NT2/D1 (cell line): ENCODE measurements at regions not wholly inside any gene's neighbourhood (a gene's known extent, or its start where the extent isn't known, plus 50 kb on each side); places are given as distances from the start of the nearest gene placed in this dataset.

Source experiments
- DNase-seq: peaks from one replicate; pipeline ENCODE4 v3.0.0-alpha.2; 2011; ENCODE audit warnings: low read depth, low spot score
- H3K27me3 ChIP-seq: 2 replicates; pipeline ENCODE4 v1.6.0; 2011; ENCODE audit warnings: mild to moderate bottlenecking; ENCODE audit not compliant: insufficient read length, insufficient read depth
- H3K36me3 ChIP-seq: 2 replicates; pipeline ENCODE4 v1.6.1; 2011; ENCODE audit warnings: mild to moderate bottlenecking, low read length, mixed read lengths; ENCODE audit not compliant: insufficient read depth, insufficient read length
- H3K4me1 ChIP-seq: 2 replicates; pipeline ENCODE4 v1.5.1; 2011; ENCODE audit not compliant: insufficient read depth, insufficient read length
- H3K4me3 ChIP-seq: 2 replicates; pipeline ENCODE4 v1.5.1; 2011; ENCODE audit warnings: low read depth; ENCODE audit not compliant: insufficient read length
- H3K9ac ChIP-seq: 2 replicates; pipeline ENCODE4 v1.6.0; 2011; ENCODE audit warnings: low read depth; ENCODE audit not compliant: insufficient read length
- H3K9me3 ChIP-seq: 2 replicates; pipeline ENCODE4 v1.5.1; 2011; ENCODE audit warnings: mild to moderate bottlenecking, low read length; ENCODE audit not compliant: insufficient read depth
- SUZ12 ChIP-seq: IDR thresholded peaks from 2 replicates; pipeline ENCODE4 v1.6.1; 2011; ENCODE audit not compliant: insufficient read length, insufficient read depth; ENCODE audit errors: extremely low read depth
- YY1 ChIP-seq: IDR thresholded peaks from 2 replicates; pipeline ENCODE4 v1.6.1; 2011; ENCODE audit not compliant: insufficient read length, insufficient read depth
- ZNF274 ChIP-seq: IDR thresholded peaks from 2 replicates; pipeline ENCODE4 v1.6.1; 2011; ENCODE audit warnings: mild to moderate bottlenecking, low read depth, low read length

DNA sequence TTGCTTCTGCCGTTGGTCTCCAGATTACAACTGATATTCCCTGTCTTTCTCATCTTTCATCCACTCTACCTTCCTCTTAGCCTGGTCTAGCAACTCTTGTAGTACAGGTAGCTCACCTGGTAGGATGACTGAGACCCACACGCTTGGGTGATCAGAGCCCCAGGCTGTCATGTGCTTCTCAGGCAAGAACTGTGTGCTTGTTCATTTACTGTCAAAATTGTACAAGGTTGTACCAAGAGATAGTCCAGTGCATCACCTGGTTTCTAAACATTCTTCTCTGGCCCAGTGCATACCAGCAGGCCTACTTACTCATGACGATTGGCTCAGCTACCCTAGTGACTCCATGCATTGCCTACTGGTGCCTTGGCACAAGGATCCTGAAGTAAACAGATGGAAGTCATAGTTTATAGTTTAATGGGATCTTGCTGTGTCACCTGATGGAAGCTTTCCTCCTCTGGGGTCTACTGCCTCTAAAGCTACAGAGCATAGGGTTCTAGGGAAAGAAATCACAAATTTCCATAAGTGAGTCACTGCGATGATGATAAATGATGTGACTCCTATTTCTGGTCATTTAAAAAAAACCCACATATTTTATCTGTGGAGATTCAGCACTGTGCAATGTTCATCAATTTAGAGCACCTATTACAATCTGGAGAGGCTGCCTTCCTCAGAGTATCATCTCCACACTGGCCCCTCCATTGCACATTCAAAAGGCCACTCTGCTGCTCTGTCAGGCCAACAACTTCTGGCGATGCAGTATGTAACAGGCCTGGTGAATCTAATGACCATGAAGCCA, 481.8 kb upstream of the MEIS1 start:
- Histone ChIP-seq H3K36me3 (no peaks in the 10 kb centered on the region), H3K4me1 (no peaks in the 10 kb centered on the region), H3K4me3 (no peak overlapping the region), H3K9ac (no peak overlapping the region), H3K27me3 (peaks cover 61% of the 10 kb centered on the region), H3K9me3 (no peaks in the 10 kb centered on the region)
- DNase-seq = no peak
- TF ChIP-seq SUZ12 (no peak), YY1 (no peak), ZNF274 (no peak)

DNA sequence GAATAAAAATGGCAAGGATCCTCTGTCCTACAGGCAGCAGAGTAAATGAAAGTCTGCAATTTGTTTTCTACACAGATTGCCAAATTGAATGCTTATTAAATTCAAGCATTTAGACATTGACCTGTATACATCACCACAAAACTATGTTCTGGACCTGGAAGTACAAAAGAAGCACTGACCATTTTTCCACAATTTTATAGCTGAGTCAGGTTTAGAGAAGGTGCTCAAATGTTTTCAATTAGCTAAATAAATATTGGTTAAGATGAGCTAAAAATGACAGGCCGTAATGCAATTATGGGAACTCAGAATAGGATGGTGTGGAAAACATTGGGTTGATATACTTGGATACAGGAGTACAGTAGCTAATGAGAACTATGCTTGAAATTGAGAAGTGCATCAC, 490.7 kb upstream of the MEIS1 start:
- H3K36me3 ChIP-seq = no peaks in the 10 kb centered on the region
- no peak overlapping the region for H3K9ac ChIP-seq
- DNase-seq = no peak
- H3K4me3 ChIP-seq = no peak overlapping the region
- no peaks in the 10 kb centered on the region for H3K27me3 ChIP-seq
- H3K4me1 ChIP-seq = no peaks in the 10 kb centered on the region
- TF ChIP-seq ZNF274 = no peak
- TF ChIP-seq YY1 = no peak
- no peak for TF ChIP-seq SUZ12
- H3K9me3 ChIP-seq = peaks cover 8% of the 10 kb centered on the region; the same call in 1 of the 2 replicates

DNA sequence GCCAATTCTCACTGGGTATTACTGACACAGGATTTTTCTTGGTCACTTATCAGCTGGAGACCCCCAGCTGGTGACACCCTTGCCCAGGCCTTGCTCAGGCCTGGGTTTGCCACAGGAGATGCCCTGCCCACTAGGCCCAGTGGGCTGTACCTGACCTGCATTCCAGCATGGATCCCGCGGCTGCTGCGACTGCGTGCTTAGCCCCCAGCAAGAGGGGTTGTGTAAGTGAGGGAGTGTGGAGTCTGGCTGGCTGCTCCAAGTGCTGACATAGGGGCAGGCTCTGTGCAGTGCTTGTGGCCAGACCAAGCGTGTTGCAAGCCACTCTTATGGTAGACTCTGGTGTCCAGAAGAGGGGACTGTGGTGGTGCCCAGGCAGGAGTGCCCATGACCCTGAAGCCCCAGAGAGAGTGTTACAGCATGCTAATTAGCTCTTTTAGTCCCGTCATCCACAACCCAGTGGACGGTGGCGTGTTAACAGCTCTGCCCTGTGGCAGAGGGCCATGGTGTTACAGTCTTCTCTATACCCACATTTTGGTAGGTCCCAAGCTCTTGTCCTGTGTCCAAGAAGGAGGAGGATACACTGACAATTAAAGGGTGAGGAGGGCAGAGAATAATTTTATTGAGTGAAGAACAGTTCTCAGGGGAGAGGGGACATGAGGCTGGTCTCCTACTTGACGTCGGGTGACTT, 491.7 kb upstream of the MEIS1 start:
- no peaks in the 10 kb centered on the region for H3K36me3 ChIP-seq
- H3K9me3 ChIP-seq = peaks cover 8% of the 10 kb centered on the region; the same call in 1 of the 2 replicates
- no peak for DNase-seq
- H3K27me3 ChIP-seq = no peaks in the 10 kb centered on the region
- no peak overlapping the region for H3K4me3 ChIP-seq
- TF ChIP-seq SUZ12 (no peak), YY1 (no peak), ZNF274 (no peak)
- no peaks in the 10 kb centered on the region for H3K4me1 ChIP-seq
- H3K9ac ChIP-seq = no peak overlapping the region

GRCh38 chr2:65940856-65941255, 494.1 kb upstream of the MEIS1 start:
- no peak overlapping the region for H3K4me3 ChIP-seq
- H3K9me3 ChIP-seq = peaks cover 8% of the 10 kb centered on the region; the same call in 1 of the 2 replicates
- H3K9ac ChIP-seq = no peak overlapping the region
- TF ChIP-seq ZNF274 = no peak
- no peak for TF ChIP-seq YY1
- no peak for TF ChIP-seq SUZ12
- H3K36me3 ChIP-seq = no peaks in the 10 kb centered on the region
- H3K4me1 ChIP-seq = no peaks in the 10 kb centered on the region
- no peak for DNase-seq
- no peaks in the 10 kb centered on the region for H3K27me3 ChIP-seq

- Histone ChIP-seq H3K4me1 (no peaks in the 10 kb centered on the region), H3K27me3 (no peaks in the 10 kb centered on the region), H3K4me3 (no peak overlapping the region), H3K9ac (no peak overlapping the region), H3K36me3 (no peaks in the 10 kb centered on the region), H3K9me3 (peaks cover 8% of the 10 kb centered on the region; the same call in 1 of the 2 replicates)
- no peak for TF ChIP-seq SUZ12
- no peak for TF ChIP-seq ZNF274
- no peak for TF ChIP-seq YY1
- no peak for DNase-seq
Observed at GRCh38 chr2:65939687-65940086, 495.2 kb upstream of the MEIS1 start.

GRCh38 chr2:65937379-65938160, 497.4 kb upstream of the MEIS1 start:
- DNase-seq = no peak
- no peaks in the 10 kb centered on the region for H3K4me1 ChIP-seq
- no peak overlapping the region for H3K9ac ChIP-seq
- no peaks in the 10 kb centered on the region for H3K27me3 ChIP-seq
- no peaks in the 10 kb centered on the region for H3K9me3 ChIP-seq
- H3K4me3 ChIP-seq = no peak overlapping the region
- no peaks in the 10 kb centered on the region for H3K36me3 ChIP-seq
- no peak for TF ChIP-seq SUZ12
- no peak for TF ChIP-seq YY1
- TF ChIP-seq ZNF274 = no peak
